ENCODE measurements at regions not wholly inside any gene's neighbourhood (a gene's known extent, or its start where the extent isn't known, plus 50 kb on each side); places are given as distances from the start of the nearest gene placed in this dataset.

DNA sequence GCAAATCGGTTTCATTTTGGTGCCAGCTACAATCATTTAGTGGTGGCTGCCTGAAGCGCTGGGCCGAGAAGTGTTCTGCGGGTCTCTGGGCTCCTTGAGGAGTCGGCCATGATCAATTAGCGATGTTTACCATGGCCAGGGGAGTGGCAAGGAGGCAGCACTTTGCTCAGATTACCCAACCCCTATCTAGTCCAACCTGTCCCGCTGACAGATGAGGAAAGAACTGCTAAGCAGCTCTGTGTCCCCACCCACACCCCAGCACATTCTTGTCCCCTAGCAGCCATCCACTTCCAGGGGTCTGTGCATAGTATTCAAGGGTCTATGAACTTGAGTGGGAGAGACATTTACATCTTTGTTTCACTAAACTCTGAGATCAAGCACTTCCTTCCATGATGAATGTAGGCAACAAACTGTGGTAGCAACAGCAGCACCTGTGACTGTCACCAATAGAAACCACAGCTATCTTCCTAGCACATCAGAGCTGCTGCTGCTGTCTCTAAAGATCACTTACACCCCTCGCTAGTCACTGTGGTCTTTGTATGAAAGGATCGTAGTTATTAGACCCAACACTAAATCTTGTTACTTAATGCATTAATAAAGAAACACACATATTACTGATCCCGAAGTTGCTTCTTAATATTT, 331.6 kb downstream of the BCOR start:
- no peak overlapping the region for H3K4me3 ChIP-seq (ENCODE audit: low read length)
- no peaks in the 10 kb centered on the region for H3K79me2 ChIP-seq (replicated peaks; ENCODE audit: insufficient read depth, low read length)
- H3K27ac ChIP-seq (ENCODE audit: low read length): no peak overlapping the region
- no peaks in the 10 kb centered on the region for H3F3A ChIP-seq (ENCODE audit: insufficient read depth, low read length, poor library complexity, severe bottlenecking)
- H3K9ac ChIP-seq (ENCODE audit: low read length): no peak overlapping the region
- no peak overlapping the region for H3K4me2 ChIP-seq (ENCODE audit: low read length)
- H4K20me1 ChIP-seq (ENCODE audit: insufficient read depth): no peaks in the 10 kb centered on the region
- no peaks in the 10 kb centered on the region for H3K9me2 ChIP-seq (ENCODE audit: insufficient read depth, low read length)
- H3K36me3 ChIP-seq (ENCODE audit: insufficient read depth, low read length): no peaks in the 10 kb centered on the region
- no peaks in the 10 kb centered on the region for H3K27me3 ChIP-seq (ENCODE audit: insufficient read depth, low read depth, low read length)
- no peak for TF ChIP-seq EP300 (conservative IDR thresholded peaks at IDR 0.05; ENCODE audit: poor library complexity, severe bottlenecking)
- TF ChIP-seq, protein P1, sequence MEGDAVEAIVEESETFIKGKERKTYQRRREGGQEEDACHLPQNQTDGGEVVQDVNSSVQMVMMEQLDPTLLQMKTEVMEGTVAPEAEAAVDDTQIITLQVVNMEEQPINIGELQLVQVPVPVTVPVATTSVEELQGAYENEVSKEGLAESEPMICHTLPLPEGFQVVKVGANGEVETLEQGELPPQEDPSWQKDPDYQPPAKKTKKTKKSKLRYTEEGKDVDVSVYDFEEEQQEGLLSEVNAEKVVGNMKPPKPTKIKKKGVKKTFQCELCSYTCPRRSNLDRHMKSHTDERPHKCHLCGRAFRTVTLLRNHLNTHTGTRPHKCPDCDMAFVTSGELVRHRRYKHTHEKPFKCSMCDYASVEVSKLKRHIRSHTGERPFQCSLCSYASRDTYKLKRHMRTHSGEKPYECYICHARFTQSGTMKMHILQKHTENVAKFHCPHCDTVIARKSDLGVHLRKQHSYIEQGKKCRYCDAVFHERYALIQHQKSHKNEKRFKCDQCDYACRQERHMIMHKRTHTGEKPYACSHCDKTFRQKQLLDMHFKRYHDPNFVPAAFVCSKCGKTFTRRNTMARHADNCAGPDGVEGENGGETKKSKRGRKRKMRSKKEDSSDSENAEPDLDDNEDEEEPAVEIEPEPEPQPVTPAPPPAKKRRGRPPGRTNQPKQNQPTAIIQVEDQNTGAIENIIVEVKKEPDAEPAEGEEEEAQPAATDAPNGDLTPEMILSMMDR (IDR thresholded peaks at IDR 0.05; ENCODE audit: poor library complexity, severe bottlenecking): no peak
- no peak for TF ChIP-seq MXI1 (conservative IDR thresholded peaks at IDR 0.05; ENCODE audit: poor library complexity, severe bottlenecking)
- H2AFZ ChIP-seq (ENCODE audit: low read depth, low read length): no peak overlapping the region
- no peaks in the 10 kb centered on the region for H3K9me3 ChIP-seq (ENCODE audit: low read length)

DNA sequence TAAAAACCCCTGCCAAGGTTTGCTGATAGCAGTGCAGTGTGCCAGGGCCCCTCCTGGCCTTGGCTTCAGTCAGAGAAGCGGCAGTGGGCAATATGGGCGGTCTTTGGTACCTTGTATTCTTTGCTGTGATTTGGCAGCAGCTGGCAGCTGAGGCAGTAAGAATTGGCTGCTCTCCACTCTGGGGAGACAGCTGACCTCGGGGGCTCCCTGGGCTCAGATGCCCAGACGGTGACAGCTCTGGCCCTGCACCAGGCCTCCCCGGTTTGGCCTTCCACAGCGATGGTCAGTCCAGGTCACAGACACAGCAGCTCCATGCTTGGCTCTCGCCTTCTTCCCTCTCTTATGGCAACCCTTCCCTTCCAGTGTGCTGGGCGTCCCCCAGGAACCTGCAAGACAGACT, 330.9 kb downstream of the BCOR start:
- Histone ChIP-seq H3K27me3 (ENCODE audit: insufficient read depth, low read depth, low read length) (no peaks in the 10 kb centered on the region), H4K20me1 (ENCODE audit: insufficient read depth) (no peaks in the 10 kb centered on the region), H3F3A (ENCODE audit: insufficient read depth, low read length, poor library complexity, severe bottlenecking) (no peaks in the 10 kb centered on the region), H3K79me2 (replicated peaks; ENCODE audit: insufficient read depth, low read length) (no peaks in the 10 kb centered on the region), H3K9me2 (ENCODE audit: insufficient read depth, low read length) (no peaks in the 10 kb centered on the region), H3K9ac (ENCODE audit: low read length) (no peak overlapping the region), H3K4me2 (ENCODE audit: low read length) (no peak overlapping the region), H3K4me3 (ENCODE audit: low read length) (no peak overlapping the region), H3K27ac (ENCODE audit: low read length) (no peak overlapping the region), H3K9me3 (ENCODE audit: low read length) (no peaks in the 10 kb centered on the region), H3K36me3 (ENCODE audit: insufficient read depth, low read length) (no peaks in the 10 kb centered on the region), H2AFZ (ENCODE audit: low read depth, low read length) (no peak overlapping the region)
- TF ChIP-seq RAD21 (conservative IDR thresholded peaks at IDR 0.05): no peak
- TF ChIP-seq, protein P1 (IDR thresholded peaks at IDR 0.05; ENCODE audit: poor library complexity, severe bottlenecking): no peak
- TF ChIP-seq SMC3 (conservative IDR thresholded peaks at IDR 0.05; ENCODE audit: poor library complexity): no peak
- no peak for TF ChIP-seq TAF1 (IDR thresholded peaks at IDR 0.05; ENCODE audit: low read depth)
- no peak for TF ChIP-seq MXI1 (conservative IDR thresholded peaks at IDR 0.05; ENCODE audit: poor library complexity, severe bottlenecking)
- no peak for TF ChIP-seq EZH2 (IDR thresholded peaks at IDR 0.05; ENCODE audit: borderline replicate concordance, insufficient read depth, low read length, poor library complexity, severe bottlenecking)
- no peak for TF ChIP-seq EP300 (conservative IDR thresholded peaks at IDR 0.05; ENCODE audit: poor library complexity, severe bottlenecking)
- TF ChIP-seq, protein P2, sequence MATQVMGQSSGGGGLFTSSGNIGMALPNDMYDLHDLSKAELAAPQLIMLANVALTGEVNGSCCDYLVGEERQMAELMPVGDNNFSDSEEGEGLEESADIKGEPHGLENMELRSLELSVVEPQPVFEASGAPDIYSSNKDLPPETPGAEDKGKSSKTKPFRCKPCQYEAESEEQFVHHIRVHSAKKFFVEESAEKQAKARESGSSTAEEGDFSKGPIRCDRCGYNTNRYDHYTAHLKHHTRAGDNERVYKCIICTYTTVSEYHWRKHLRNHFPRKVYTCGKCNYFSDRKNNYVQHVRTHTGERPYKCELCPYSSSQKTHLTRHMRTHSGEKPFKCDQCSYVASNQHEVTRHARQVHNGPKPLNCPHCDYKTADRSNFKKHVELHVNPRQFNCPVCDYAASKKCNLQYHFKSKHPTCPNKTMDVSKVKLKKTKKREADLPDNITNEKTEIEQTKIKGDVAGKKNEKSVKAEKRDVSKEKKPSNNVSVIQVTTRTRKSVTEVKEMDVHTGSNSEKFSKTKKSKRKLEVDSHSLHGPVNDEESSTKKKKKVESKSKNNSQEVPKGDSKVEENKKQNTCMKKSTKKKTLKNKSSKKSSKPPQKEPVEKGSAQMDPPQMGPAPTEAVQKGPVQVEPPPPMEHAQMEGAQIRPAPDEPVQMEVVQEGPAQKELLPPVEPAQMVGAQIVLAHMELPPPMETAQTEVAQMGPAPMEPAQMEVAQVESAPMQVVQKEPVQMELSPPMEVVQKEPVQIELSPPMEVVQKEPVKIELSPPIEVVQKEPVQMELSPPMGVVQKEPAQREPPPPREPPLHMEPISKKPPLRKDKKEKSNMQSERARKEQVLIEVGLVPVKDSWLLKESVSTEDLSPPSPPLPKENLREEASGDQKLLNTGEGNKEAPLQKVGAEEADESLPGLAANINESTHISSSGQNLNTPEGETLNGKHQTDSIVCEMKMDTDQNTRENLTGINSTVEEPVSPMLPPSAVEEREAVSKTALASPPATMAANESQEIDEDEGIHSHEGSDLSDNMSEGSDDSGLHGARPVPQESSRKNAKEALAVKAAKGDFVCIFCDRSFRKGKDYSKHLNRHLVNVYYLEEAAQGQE (IDR thresholded peaks at IDR 0.05; ENCODE audit: borderline replicate concordance): no peak
- no peak for TF ChIP-seq POLR2AphosphoS5 (IDR thresholded peaks at IDR 0.05)
